22Rv1 (cell line): ENCODE measurements at regions not wholly inside any gene's neighbourhood (a gene's known extent, or its start where the extent isn't known, plus 50 kb on each side); places are given as distances from the start of the nearest gene placed in this dataset.

Source experiments
- ZFX ChIP-seq: fragments of 450-650 bp; IDR thresholded peaks from 2 replicates; pipeline ENCODE4 v1.6.1; 2017; ENCODE audit warnings: antibody characterized with exemption, borderline replicate concordance
- TF ChIP-seq, protein P1 (sequence below): fragments of 450-650 bp; IDR thresholded peaks from 2 replicates; pipeline ENCODE4 v1.5.1; 2017; ENCODE audit warnings: mild to moderate bottlenecking

GRCh38 chr11:56917708-56918400 lies 70.9 kb upstream of the OR5AK2 start:
- TF ChIP-seq ZFX = no peak
- TF ChIP-seq, protein P1, sequence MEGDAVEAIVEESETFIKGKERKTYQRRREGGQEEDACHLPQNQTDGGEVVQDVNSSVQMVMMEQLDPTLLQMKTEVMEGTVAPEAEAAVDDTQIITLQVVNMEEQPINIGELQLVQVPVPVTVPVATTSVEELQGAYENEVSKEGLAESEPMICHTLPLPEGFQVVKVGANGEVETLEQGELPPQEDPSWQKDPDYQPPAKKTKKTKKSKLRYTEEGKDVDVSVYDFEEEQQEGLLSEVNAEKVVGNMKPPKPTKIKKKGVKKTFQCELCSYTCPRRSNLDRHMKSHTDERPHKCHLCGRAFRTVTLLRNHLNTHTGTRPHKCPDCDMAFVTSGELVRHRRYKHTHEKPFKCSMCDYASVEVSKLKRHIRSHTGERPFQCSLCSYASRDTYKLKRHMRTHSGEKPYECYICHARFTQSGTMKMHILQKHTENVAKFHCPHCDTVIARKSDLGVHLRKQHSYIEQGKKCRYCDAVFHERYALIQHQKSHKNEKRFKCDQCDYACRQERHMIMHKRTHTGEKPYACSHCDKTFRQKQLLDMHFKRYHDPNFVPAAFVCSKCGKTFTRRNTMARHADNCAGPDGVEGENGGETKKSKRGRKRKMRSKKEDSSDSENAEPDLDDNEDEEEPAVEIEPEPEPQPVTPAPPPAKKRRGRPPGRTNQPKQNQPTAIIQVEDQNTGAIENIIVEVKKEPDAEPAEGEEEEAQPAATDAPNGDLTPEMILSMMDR = no peak
